Sigmoid colon (tissue), 4 donors: ENCODE measurements at regions not wholly inside any gene's neighbourhood (a gene's known extent, or its start where the extent isn't known, plus 50 kb on each side); places are given as distances from the start of the nearest gene placed in this dataset.

ENCODE experiments used
- EP300 ChIP-seq, 4 donors: sonication (generic); formaldehyde crosslinking; IDR thresholded peaks; one replicate each; pipeline ENCODE4 v1.6.1; 2017; ENCODE audit warnings: antibody characterized with exemption in 4 of 4
- POLR2A ChIP-seq, 2 donors: fragments of 450-650 bp; IDR thresholded peaks; one replicate each; pipeline ENCODE4 v1.6.1; 2016; ENCODE audit warnings: antibody characterized with exemption in 2 of 2, mild to moderate bottlenecking in 2 of 2, moderate library complexity in 2 of 2
- TF ChIP-seq, protein P1 (sequence below), 4 experiments: fragments of 450-650 bp in 3 of 4; fragments of 200-600 bp in 1 of 4; IDR thresholded peaks; one replicate each; pipeline ENCODE4 v1.5.1; 2016 to 2019; ENCODE audit warnings: antibody characterized with exemption in 4 of 4, mild to moderate bottlenecking in 3 of 4, moderate library complexity in 2 of 4

DNA sequence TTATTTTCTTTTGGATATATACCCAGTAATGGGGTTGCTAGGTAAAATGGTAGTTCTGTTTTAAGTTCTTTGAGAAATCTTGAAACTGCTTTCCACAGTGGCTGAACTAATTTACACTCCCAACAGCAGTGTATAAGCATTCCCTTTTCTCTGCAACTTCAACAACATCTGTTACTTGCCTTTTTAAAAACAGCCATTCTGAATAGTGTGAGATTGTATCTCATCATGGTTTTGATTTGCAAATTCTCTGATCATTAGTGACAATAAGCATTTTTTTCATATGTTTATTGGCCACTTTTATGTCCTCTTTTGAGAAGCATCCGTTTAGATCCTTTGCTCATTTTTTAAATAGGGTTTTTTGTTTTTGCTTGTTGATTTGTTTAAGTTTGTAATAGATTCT lies 291.3 kb upstream of the COL3A1 start:
- TF ChIP-seq POLR2A (IDR thresholded peaks at IDR 0.05) (no peak), EP300 (IDR thresholded peaks at IDR 0.05) (no peak)
- TF ChIP-seq, protein P1, sequence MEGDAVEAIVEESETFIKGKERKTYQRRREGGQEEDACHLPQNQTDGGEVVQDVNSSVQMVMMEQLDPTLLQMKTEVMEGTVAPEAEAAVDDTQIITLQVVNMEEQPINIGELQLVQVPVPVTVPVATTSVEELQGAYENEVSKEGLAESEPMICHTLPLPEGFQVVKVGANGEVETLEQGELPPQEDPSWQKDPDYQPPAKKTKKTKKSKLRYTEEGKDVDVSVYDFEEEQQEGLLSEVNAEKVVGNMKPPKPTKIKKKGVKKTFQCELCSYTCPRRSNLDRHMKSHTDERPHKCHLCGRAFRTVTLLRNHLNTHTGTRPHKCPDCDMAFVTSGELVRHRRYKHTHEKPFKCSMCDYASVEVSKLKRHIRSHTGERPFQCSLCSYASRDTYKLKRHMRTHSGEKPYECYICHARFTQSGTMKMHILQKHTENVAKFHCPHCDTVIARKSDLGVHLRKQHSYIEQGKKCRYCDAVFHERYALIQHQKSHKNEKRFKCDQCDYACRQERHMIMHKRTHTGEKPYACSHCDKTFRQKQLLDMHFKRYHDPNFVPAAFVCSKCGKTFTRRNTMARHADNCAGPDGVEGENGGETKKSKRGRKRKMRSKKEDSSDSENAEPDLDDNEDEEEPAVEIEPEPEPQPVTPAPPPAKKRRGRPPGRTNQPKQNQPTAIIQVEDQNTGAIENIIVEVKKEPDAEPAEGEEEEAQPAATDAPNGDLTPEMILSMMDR (IDR thresholded peaks at IDR 0.05), result no peak
